GM12878 (cell line): ENCODE measurements at regions not wholly inside any gene's neighbourhood (a gene's known extent, or its start where the extent isn't known, plus 50 kb on each side); places are given as distances from the start of the nearest gene placed in this dataset.

Experiments
- ATAC-seq: fragments of 200-7000 bp; cut with Tn5 transposase; 3 replicates; pipeline ENCODE4 v1.9.1; 2020; ENCODE audit warnings: mild to moderate bottlenecking, moderate library complexity
- BruUV-seq: library from RNA; stranded (reverse); fragments of 400-500 nt; replicated peaks from 2 replicates; lab custom pipeline; 2021; lab: Mats Ljungman, UMichigan
- CTCF ChIA-PET: fragments of 300-600 bp; sonication (Branson Sonifier 250); formaldehyde crosslinking; extraction: SDS; loops from one replicate; lab custom pipeline; 2021; ENCODE audit warnings: inconsistent platforms; lab: Yijun Ruan, JAX
- POLR2A ChIA-PET: fragments of 350-600 bp; formaldehyde crosslinking; extraction: SDS; loops from one replicate; lab custom pipeline; 2021; ENCODE audit warnings: inconsistent platforms; lab: Charles Lee
- RAD21 ChIA-PET: fragments of 300-600 bp; sonication (Branson Sonifier 250); formaldehyde crosslinking; loops from one replicate; lab custom pipeline; 2023; ENCODE audit warnings: antibody characterized with exemption; ENCODE audit not compliant: unreplicated experiment; lab: Charles Lee
- SMC1A ChIA-PET: fragments of 300-600 bp; sonication (Branson Sonifier 250); formaldehyde crosslinking; loops from one replicate; lab custom pipeline; 2023; ENCODE audit not compliant: unreplicated experiment, uncharacterized antibody; lab: Charles Lee
- DNase-seq: peaks from one replicate; pipeline ENCODE4 v3.0.0-alpha.2; 2011; ENCODE audit warnings: low read depth, low spot score
- FAIRE-seq: peaks from 3 replicates; lab custom pipeline; 2011; peaks lifted over from hg19 to GRCh38; lab: Jason Lieb, UNC
- H2AFZ ChIP-seq: 2 replicates; pipeline ENCODE4 v1.6.0; 2011; ENCODE audit warnings: low read depth, low read length, control low read depth; ENCODE audit not compliant: control insufficient read depth
- H3K27ac ChIP-seq: 2 replicates; pipeline ENCODE4 v1.5.1; 2011; ENCODE audit warnings: control low read depth; ENCODE audit not compliant: control insufficient read depth, insufficient read depth
- H3K27me3 ChIP-seq, 2 experiments: replicated peaks in 1 of 2; 2 replicates each; pipeline versions ENCODE4 v1.6.0 to v1.6.1; 2011; ENCODE audit warnings: low read length in 1 of 2; ENCODE audit not compliant: control insufficient read depth in 2 of 2, insufficient read depth in 2 of 2
- H3K36me3 ChIP-seq, 2 experiments: 2 replicates each; pipeline ENCODE4 v1.5.1; 2011; ENCODE audit warnings: low read length in 1 of 2; ENCODE audit not compliant: control insufficient read depth in 2 of 2, insufficient read depth in 2 of 2
- H3K4me1 ChIP-seq: 2 replicates; pipeline ENCODE4 v1.6.1; 2011; ENCODE audit warnings: mild to moderate bottlenecking, low read length, moderate library complexity, mixed read lengths; ENCODE audit not compliant: control insufficient read depth, insufficient read depth
- H3K4me2 ChIP-seq: 2 replicates; pipeline ENCODE4 v1.6.0; 2011; ENCODE audit warnings: control low read depth; ENCODE audit not compliant: control insufficient read depth, insufficient read depth
- H3K4me3 ChIP-seq: fragments of 200-600 bp; sonication (generic); 2 replicates; pipeline ENCODE4 v1.5.1; 2016
- H3K79me2 ChIP-seq: 2 replicates; pipeline ENCODE4 v1.6.0; 2011; ENCODE audit warnings: low read length; ENCODE audit not compliant: control insufficient read depth, insufficient read depth
- H3K9ac ChIP-seq: 2 replicates; pipeline ENCODE4 v1.8.0; 2011; ENCODE audit warnings: low read length, control low read depth, mixed read lengths; ENCODE audit not compliant: control insufficient read depth, insufficient read depth
- H3K9me3 ChIP-seq: replicated peaks from 3 replicates; pipeline ENCODE4 v1.5.1; 2011; ENCODE audit warnings: mild to moderate bottlenecking, low read length; ENCODE audit not compliant: control insufficient read depth, insufficient read depth
- H4K20me1 ChIP-seq: 2 replicates; pipeline ENCODE4 v1.6.0; 2011; ENCODE audit not compliant: control insufficient read depth, insufficient read depth
- CBFB ChIP-seq: IDR thresholded peaks from 2 replicates; pipeline ENCODE4 v1.6.1; 2016; ENCODE audit warnings: antibody characterized with exemption, low read depth
- CEBPB ChIP-seq, 2 experiments: fragments of 150-350 bp in 1 of 2; IDR thresholded peaks; 2 replicates each; pipeline ENCODE4 v1.6.1; 2012 to 2014; ENCODE audit warnings: low read depth in 2 of 2, low read length in 2 of 2, borderline replicate concordance in 1 of 2, inconsistent platforms in 1 of 2
- CHD4 ChIP-seq: fragments of 200-600 bp; sonication (generic); IDR thresholded peaks from 2 replicates; pipeline ENCODE4 v1.6.1; 2016; ENCODE audit warnings: mild to moderate bottlenecking
- EGR1 ChIP-seq, 2 experiments: IDR thresholded peaks; 1 replicate in 1 of 2; 2 replicates in 1 of 2; pipeline ENCODE4 v1.6.1; 2011 to 2012; ENCODE audit warnings: low read depth in 2 of 2, low read length in 2 of 2, borderline replicate concordance in 1 of 2, mild to moderate bottlenecking in 1 of 2, moderate library complexity in 1 of 2
- EP300 ChIP-seq, 2 experiments: fragments of 150-350 bp in 1 of 2; IDR thresholded peaks; 2 replicates each; pipeline ENCODE4 v1.6.1; 2011 to 2012; ENCODE audit warnings: low read depth in 2 of 2, low read length in 2 of 2, borderline replicate concordance in 1 of 2, improper control_type of control experiment in 1 of 2, inconsistent platforms in 1 of 2; ENCODE audit not compliant: control insufficient read depth in 1 of 2
- ESRRA ChIP-seq: IDR thresholded peaks from 2 replicates; pipeline ENCODE4 v1.6.1; 2012; ENCODE audit warnings: mild to moderate bottlenecking, low read length, improper control_type of control experiment
- HDAC2 ChIP-seq: fragments of 200-600 bp; sonication (generic); IDR thresholded peaks from 2 replicates; pipeline ENCODE4 v1.6.1; 2017
- POLR2A ChIP-seq: IDR thresholded peaks from 2 replicates; pipeline ENCODE4 v1.6.1; 2011; ENCODE audit warnings: low read depth, mild to moderate bottlenecking, low read length
- SRF ChIP-seq, 2 experiments: IDR thresholded peaks; 2 replicates each; pipeline ENCODE4 v1.6.1; 2011; ENCODE audit warnings: low read depth in 2 of 2, low read length in 2 of 2, mild to moderate bottlenecking in 1 of 2, moderate library complexity in 1 of 2
- STAT1 ChIP-seq: fragments of 450-650 bp; conservative IDR thresholded peaks from 2 replicates; pipeline ENCODE4 v1.6.1; 2014; ENCODE audit warnings: antibody characterized with exemption, mild to moderate bottlenecking
- TARDBP ChIP-seq: IDR thresholded peaks from 2 replicates; pipeline ENCODE4 v1.6.1; 2016; ENCODE audit warnings: borderline replicate concordance
- TBL1XR1 ChIP-seq: IDR thresholded peaks from 2 replicates; pipeline ENCODE4 v1.6.1; 2012; ENCODE audit warnings: low read depth, low read length, improper control_type of control experiment
- ZBED1 ChIP-seq: IDR thresholded peaks from 2 replicates; pipeline ENCODE4 v1.6.1; 2016; ENCODE audit warnings: borderline replicate concordance
- ZSCAN29 ChIP-seq: fragments of 450-650 bp; IDR thresholded peaks from 2 replicates; pipeline ENCODE4 v1.6.1; 2017; ENCODE audit warnings: mild to moderate bottlenecking, moderate library complexity
- WGBS: methylation state at CpG from one replicate; pipeline ENCODE4 v1.1.6; 2016; ENCODE audit warnings: low lambda C conversion rate; ENCODE audit not compliant: insufficient replicate concordance, insufficient coverage; ENCODE audit errors: missing lambda C conversion rate; 5-methylcytosine and 5-hydroxymethylcytosine counted together
- in situ Hi-C: fragments of 300-500 bp; cut with MboI; formaldehyde crosslinking; loops from 9 replicates; pipeline ENCODE4 v1.14.3; 2018; ENCODE audit warnings: mixed read lengths
- intact Hi-C: fragments of 100-400 bp; cut with micrococcal nuclease; formaldehyde crosslinking; loops from one replicate; pipeline ENCODE4 v1.14.2; 2022; ENCODE audit not compliant: unreplicated experiment
- TF ChIP-seq, protein P1 (sequence below): IDR thresholded peaks from 2 replicates; pipeline ENCODE4 v1.6.1; 2012; ENCODE audit warnings: low read depth, low read length, improper control_type of control experiment
- TF ChIP-seq, protein P2 (sequence below): IDR thresholded peaks from 2 replicates; pipeline ENCODE4 v1.6.1; 2011; ENCODE audit warnings: low read depth, low read length, improper control_type of control experiment, borderline replicate concordance
- TF ChIP-seq, protein P3 (sequence below): IDR thresholded peaks from 2 replicates; pipeline ENCODE4 v1.6.1; 2012; ENCODE audit warnings: low read depth, low read length, improper control_type of control experiment

DNA sequence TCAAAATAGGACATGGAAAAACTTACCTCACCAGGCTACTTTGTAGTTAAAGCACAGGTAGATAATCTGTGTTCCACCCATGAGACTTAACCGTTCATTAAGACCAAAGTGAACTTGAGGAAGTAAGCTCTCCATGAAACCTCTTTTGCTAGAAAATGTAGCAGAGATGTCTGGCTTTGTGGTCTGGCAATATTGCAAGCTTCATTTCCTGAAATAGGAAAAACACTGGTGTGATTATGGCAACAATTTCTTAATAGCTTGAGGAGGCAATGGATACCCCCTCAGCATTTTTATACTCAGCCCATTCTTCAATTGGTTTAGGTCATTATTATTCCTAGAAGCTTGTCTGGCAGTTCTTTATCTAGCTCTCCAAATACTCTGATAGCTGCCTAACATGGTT lies 957.3 kb downstream of the IGSF11 start:
- H3K4me1 ChIP-seq = no peaks in the 10 kb centered on the region
- no peaks in the 10 kb centered on the region for H3K36me3 ChIP-seq
- in situ Hi-C loops (no loop called here), intact Hi-C loops (no loop called here)
- H4K20me1 ChIP-seq = no peaks in the 10 kb centered on the region
- DNase-seq = no peak
- TF ChIP-seq EGR1 (IDR thresholded peaks at IDR 0.05; ENCODE audit: borderline replicate concordance in 1 of 2, low read depth in 2 of 2, low read length in 2 of 2) (no peak), HDAC2 (no peak), CEBPB (IDR thresholded peaks at IDR 0.05; ENCODE audit: borderline replicate concordance in 1 of 2, low read depth in 2 of 2, low read length in 2 of 2) (no peak), CBFB (no peak), ZSCAN29 (no peak), STAT1 (no peak), SRF (IDR thresholded peaks at IDR 0.05; ENCODE audit: low read depth in 2 of 2, low read length in 2 of 2) (no peak), TBL1XR1 (no peak), CHD4 (no peak), EP300 (IDR thresholded peaks at IDR 0.05; ENCODE audit: borderline replicate concordance in 1 of 2, control insufficient read depth in 1 of 2, low read depth in 2 of 2, low read length in 2 of 2) (no peak), ZBED1 (no peak), TARDBP (no peak), POLR2A (no peak), ESRRA (no peak)
- TF ChIP-seq, protein P1, sequence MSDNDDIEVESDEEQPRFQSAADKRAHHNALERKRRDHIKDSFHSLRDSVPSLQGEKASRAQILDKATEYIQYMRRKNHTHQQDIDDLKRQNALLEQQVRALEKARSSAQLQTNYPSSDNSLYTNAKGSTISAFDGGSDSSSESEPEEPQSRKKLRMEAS = no peak
- TF ChIP-seq, protein P2, sequence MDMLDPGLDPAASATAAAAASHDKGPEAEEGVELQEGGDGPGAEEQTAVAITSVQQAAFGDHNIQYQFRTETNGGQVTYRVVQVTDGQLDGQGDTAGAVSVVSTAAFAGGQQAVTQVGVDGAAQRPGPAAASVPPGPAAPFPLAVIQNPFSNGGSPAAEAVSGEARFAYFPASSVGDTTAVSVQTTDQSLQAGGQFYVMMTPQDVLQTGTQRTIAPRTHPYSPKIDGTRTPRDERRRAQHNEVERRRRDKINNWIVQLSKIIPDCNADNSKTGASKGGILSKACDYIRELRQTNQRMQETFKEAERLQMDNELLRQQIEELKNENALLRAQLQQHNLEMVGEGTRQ = no peak
- TF ChIP-seq, protein P3, sequence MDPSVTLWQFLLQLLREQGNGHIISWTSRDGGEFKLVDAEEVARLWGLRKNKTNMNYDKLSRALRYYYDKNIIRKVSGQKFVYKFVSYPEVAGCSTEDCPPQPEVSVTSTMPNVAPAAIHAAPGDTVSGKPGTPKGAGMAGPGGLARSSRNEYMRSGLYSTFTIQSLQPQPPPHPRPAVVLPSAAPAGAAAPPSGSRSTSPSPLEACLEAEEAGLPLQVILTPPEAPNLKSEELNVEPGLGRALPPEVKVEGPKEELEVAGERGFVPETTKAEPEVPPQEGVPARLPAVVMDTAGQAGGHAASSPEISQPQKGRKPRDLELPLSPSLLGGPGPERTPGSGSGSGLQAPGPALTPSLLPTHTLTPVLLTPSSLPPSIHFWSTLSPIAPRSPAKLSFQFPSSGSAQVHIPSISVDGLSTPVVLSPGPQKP = no peak
- H3K9me3 ChIP-seq = no peaks in the 10 kb centered on the region
- no peak overlapping the region for H3K27ac ChIP-seq
- FAIRE-seq = no peak
- WGBS = 6% methylated on average over 1 of the region's 1 CpG
- no peaks in the 10 kb centered on the region for H3K27me3 ChIP-seq
- BruUV-seq = no TSS peak
- RAD21 ChIA-PET = no interaction called here
- H3K4me2 ChIP-seq = no peak overlapping the region
- SMC1A ChIA-PET = interaction anchor here (0.6 to 1.0 kb wide), 2 partner anchors 10 to 280 kb away, joined by 3 read pairs; no protein-coding TSS in a partner anchor
- POLR2A ChIA-PET = no interaction called here
- ATAC-seq = no peak
- no peak overlapping the region for H3K4me3 ChIP-seq
- CTCF ChIA-PET = interaction anchor here (1.3 kb wide), 1 partner anchor 8 kb away, joined by 3 read pairs; no protein-coding TSS in a partner anchor
- no peak overlapping the region for H2AFZ ChIP-seq
- no peak overlapping the region for H3K9ac ChIP-seq
- H3K79me2 ChIP-seq = no peaks in the 10 kb centered on the region
